Natural killer cell (primary cell): ENCODE measurements at regions not wholly inside any gene's neighbourhood (a gene's known extent, or its start where the extent isn't known, plus 50 kb on each side); places are given as distances from the start of the nearest gene placed in this dataset.

ENCODE experiments used
- ATAC-seq, 3 donors: fragments of 150-1000 bp in 2 of 3; fragments of 200-7000 bp in 1 of 3; cut with Tn5 transposase; 1 replicate in 1 of 3; 2 replicates in 2 of 3; pipeline ENCODE4 v1.10.0; 2021; ENCODE audit warnings: mild to moderate bottlenecking in 2 of 3, moderate library complexity in 2 of 3
- DNase-seq, 2 donors: peaks; one replicate each; pipeline versions ENCODE4 v3.0.0 to v3.0.0-alpha.2; 2013 to 2021; ENCODE audit warnings: mixed read lengths in 1 of 2
- H3K27ac ChIP-seq: one replicate; pipeline ENCODE4 v1.5.1; 2013; ENCODE audit warnings: mild to moderate bottlenecking, low read length
- H3K27me3 ChIP-seq: one replicate; pipeline ENCODE4 v1.6.1; 2013; ENCODE audit warnings: low read length; ENCODE audit not compliant: control insufficient read depth, insufficient read depth
- H3K36me3 ChIP-seq: one replicate; pipeline ENCODE4 v1.6.1; 2013; ENCODE audit warnings: low read length; ENCODE audit not compliant: control insufficient read depth, insufficient read depth
- H3K4me1 ChIP-seq: one replicate; pipeline ENCODE4 v1.6.1; 2013; ENCODE audit warnings: low read length; ENCODE audit not compliant: control insufficient read depth, insufficient read depth
- H3K4me3 ChIP-seq: one replicate; pipeline ENCODE4 v1.5.1; 2013; ENCODE audit warnings: low read length
- H3K9me3 ChIP-seq: one replicate; pipeline ENCODE4 v1.6.1; 2013; ENCODE audit warnings: low read length; ENCODE audit not compliant: control insufficient read depth, insufficient read depth
- H3K27ac Mint-ChIP-seq, 2 donors: one replicate each; pipeline ENCODE4 v1.8.0; 2022; ENCODE audit warnings: mild to moderate bottlenecking in 2 of 2, mixed read lengths in 2 of 2, moderate library complexity in 1 of 2
- H3K27me3 Mint-ChIP-seq, 2 donors: one replicate each; pipeline ENCODE4 v1.8.0; 2022; ENCODE audit warnings: low read depth in 2 of 2, mixed read lengths in 2 of 2
- H3K36me3 Mint-ChIP-seq: one replicate; pipeline ENCODE4 v1.8.0; 2022; ENCODE audit warnings: mixed read lengths
- H3K4me1 Mint-ChIP-seq, 2 donors: one replicate each; pipeline ENCODE4 v1.8.0; 2022; ENCODE audit warnings: mixed read lengths in 2 of 2
- H3K4me3 Mint-ChIP-seq: one replicate; pipeline ENCODE4 v1.8.0; 2022; ENCODE audit warnings: mild to moderate bottlenecking, moderate library complexity, mixed read lengths
- H3K9me3 Mint-ChIP-seq, 2 donors: one replicate each; pipeline ENCODE4 v1.8.0; 2022; ENCODE audit warnings: mixed read lengths in 2 of 2
- WGBS: methylation state at CpG from one replicate; pipeline ENCODE4 v1.1.7; 2013; ENCODE audit warnings: missing lambda C conversion rate; ENCODE audit not compliant: insufficient coverage; 5-methylcytosine and 5-hydroxymethylcytosine counted together
- intact Hi-C: fragments of 100-400 bp; cut with micrococcal nuclease; formaldehyde crosslinking; loops from one replicate; pipeline ENCODE4 v1.14.2; 2022
- TF ChIP-seq, protein P1 (sequence below): fragments of 200-600 bp; IDR thresholded peaks from one replicate; pipeline ENCODE4 v1.8.0; 2022; ENCODE audit warnings: antibody characterized with exemption

DNA sequence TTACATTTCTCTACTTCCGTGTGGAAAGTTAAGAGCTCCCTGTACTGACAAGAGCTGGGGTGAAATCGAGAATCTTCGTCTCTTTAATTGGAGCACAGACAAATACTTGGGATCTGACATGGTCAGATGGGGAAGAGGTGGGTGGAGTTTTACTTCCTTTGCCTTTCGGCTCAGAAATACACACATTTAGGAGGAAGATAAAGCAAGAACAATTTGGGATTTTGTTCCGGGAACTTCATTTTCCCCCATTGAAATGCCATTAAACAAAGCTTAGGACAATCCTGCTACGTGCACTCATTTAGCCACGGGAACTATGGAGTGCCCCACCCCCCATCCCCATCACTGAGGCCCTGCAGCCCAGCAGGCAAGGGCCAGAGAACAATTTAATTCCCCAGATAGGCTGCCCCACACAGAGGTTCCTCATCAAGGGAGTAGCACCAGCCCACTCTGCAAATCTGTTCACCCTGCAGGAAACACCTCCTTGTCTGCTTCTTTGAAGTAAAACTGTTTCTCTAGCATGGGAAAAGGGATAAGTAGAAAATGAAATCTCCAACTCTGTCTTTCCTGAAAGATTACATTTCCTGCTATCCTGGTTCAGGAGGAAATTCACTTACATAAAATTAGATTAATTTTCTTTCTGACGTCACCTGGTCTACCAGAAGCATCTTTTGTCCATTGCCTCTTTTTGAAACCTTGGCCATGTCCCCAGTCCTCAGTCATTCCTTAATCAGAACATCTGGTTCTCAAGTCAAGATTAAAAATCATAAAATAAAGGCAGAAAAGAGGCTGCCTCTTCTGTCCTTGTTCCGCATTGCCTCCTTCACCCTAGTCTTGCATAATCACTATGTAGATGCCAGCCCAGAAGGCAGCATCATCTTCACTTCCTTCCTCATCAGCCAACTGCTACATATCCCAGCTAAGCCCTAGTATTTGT is 206.4 kb downstream of the ENC1 start:
- intact Hi-C loops, result no loop called here
- DNase-seq, result no peak
- 33% methylated on average over 9 of the region's 9 CpGs for WGBS
- TF ChIP-seq, protein P1, sequence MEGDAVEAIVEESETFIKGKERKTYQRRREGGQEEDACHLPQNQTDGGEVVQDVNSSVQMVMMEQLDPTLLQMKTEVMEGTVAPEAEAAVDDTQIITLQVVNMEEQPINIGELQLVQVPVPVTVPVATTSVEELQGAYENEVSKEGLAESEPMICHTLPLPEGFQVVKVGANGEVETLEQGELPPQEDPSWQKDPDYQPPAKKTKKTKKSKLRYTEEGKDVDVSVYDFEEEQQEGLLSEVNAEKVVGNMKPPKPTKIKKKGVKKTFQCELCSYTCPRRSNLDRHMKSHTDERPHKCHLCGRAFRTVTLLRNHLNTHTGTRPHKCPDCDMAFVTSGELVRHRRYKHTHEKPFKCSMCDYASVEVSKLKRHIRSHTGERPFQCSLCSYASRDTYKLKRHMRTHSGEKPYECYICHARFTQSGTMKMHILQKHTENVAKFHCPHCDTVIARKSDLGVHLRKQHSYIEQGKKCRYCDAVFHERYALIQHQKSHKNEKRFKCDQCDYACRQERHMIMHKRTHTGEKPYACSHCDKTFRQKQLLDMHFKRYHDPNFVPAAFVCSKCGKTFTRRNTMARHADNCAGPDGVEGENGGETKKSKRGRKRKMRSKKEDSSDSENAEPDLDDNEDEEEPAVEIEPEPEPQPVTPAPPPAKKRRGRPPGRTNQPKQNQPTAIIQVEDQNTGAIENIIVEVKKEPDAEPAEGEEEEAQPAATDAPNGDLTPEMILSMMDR, result no peak
- Mint-ChIP-seq H3K27ac (no peak overlapping the region), H3K4me3 (no peak overlapping the region), H3K4me1 (peaks cover 4 to 8% of the 10 kb centered on the region in 2 donors), H3K36me3 (no peaks in the 10 kb centered on the region), H3K9me3 (no peaks in the 10 kb centered on the region), H3K27me3 (peaks cover 19 to 29% of the 10 kb centered on the region in 2 donors)
- Histone ChIP-seq H3K27ac (no peak overlapping the region), H3K9me3 (no peaks in the 10 kb centered on the region), H3K4me3 (no peak overlapping the region), H3K27me3 (no peaks in the 10 kb centered on the region), H3K4me1 (peaks cover 6% of the 10 kb centered on the region), H3K36me3 (no peaks in the 10 kb centered on the region)
- ATAC-seq, result peak in 1 of 3 donors; percentile 62

DNA sequence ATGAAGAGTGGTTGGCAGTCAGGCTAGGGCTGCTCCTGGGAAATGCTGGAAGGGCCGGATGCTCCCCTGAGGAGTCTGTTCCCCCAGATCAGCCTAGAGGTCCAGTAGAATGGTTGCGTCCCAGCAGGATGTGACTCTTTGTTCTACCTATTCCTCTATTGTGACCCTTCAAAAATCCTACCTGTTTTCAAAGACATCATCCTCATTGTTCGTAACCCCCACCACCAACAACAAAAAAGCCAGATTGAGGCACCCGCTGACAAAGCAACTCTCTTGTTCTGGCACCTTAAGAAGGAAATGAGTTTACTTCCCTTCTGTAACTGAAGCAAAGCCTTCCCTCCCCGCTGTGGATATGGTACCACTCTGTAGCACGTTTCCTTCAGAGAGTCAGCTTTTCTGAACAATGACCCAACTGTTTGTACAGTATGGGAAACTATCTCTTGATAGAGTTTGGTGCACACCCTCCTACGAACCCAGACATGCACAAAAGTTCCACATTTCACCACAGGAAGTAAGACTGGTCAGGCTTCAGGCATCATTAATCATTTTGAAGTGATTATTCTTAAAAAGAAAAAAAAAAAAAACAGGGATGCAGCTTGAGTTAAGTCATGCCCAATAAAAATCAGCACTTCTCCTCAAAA is 207.2 kb downstream of the ENC1 start:
- H3K9me3 Mint-ChIP-seq, result no peaks in the 10 kb centered on the region
- H3K36me3 Mint-ChIP-seq, result no peaks in the 10 kb centered on the region
- H3K4me1 Mint-ChIP-seq, result peaks cover 4 to 8% of the 10 kb centered on the region in 2 donors
- WGBS, result 21% methylated on average over 7 of the region's 7 CpGs
- DNase-seq (peak in 1 of 2 donors; percentile 4), ATAC-seq (peak; percentile 29 to 67 (median 55))
- Histone ChIP-seq H3K4me3 (no peak overlapping the region), H3K9me3 (no peaks in the 10 kb centered on the region), H3K36me3 (no peaks in the 10 kb centered on the region), H3K27me3 (no peaks in the 10 kb centered on the region), H3K27ac (no peak overlapping the region), H3K4me1 (peaks cover 6% of the 10 kb centered on the region)
- H3K27ac Mint-ChIP-seq, result no peak overlapping the region
- TF ChIP-seq, protein P1, result no peak
- no peak overlapping the region for H3K4me3 Mint-ChIP-seq
- peaks cover 19 to 25% of the 10 kb centered on the region in 2 donors for H3K27me3 Mint-ChIP-seq
- intact Hi-C loops, result no loop called here

DNA sequence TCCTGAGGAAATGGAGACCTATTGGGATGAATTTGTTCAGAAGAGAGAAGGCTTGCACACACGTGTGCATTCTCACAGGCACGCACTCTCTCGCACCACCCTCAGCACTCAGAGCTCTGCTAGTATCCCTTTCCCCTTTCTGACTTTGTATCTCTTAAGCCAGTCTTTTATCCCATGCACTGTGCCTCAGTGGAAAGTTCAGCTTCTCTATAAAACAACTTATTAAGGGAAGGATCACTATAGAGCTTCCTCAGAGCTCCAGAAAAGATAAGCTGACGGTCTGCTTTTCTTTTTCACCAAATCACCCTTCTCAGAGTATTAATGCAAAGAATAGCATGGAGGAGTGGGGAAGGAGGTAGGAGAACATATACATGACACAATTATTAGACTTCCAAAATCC is 207.8 kb downstream of the ENC1 start:
- H3K9me3 ChIP-seq, result no peaks in the 10 kb centered on the region
- H3K27me3 ChIP-seq, result no peaks in the 10 kb centered on the region
- ATAC-seq, result no peak
- H3K4me3 ChIP-seq, result no peak overlapping the region
- Mint-ChIP-seq H3K27ac (no peak overlapping the region), H3K9me3 (no peaks in the 10 kb centered on the region), H3K36me3 (no peaks in the 10 kb centered on the region), H3K27me3 (peaks cover 19 to 25% of the 10 kb centered on the region in 2 donors), H3K4me3 (no peak overlapping the region), H3K4me1 (peaks cover 4 to 8% of the 10 kb centered on the region in 2 donors)
- 82% methylated on average over 3 of the region's 4 CpGs for WGBS
- no peaks in the 10 kb centered on the region for H3K36me3 ChIP-seq
- DNase-seq, result no peak
- no peak overlapping the region for H3K27ac ChIP-seq
- TF ChIP-seq, protein P1, result no peak
- peaks cover 6% of the 10 kb centered on the region for H3K4me1 ChIP-seq
- intact Hi-C loops, result no loop called here
